Stimulated activated CD4-positive, alpha-beta T cell treated with anti-CD3 and anti-CD28 coated beads, Interleukin-2, amount 100 ng/mL, for 48 hours (primary cell): ENCODE measurements at regions not wholly inside any gene's neighbourhood (a gene's known extent, or its start where the extent isn't known, plus 50 kb on each side); places are given as distances from the start of the nearest gene placed in this dataset.
"Not testable (repeated sequence)": the region's sequence is repeated elsewhere in the genome, so short reads cannot be mapped to it uniquely, and the experiment has no call there.

Experiments used
- DNase-seq, 2 donors: peaks; one replicate each; pipeline ENCODE4 v3.0.0-alpha.2; 2020

DNA sequence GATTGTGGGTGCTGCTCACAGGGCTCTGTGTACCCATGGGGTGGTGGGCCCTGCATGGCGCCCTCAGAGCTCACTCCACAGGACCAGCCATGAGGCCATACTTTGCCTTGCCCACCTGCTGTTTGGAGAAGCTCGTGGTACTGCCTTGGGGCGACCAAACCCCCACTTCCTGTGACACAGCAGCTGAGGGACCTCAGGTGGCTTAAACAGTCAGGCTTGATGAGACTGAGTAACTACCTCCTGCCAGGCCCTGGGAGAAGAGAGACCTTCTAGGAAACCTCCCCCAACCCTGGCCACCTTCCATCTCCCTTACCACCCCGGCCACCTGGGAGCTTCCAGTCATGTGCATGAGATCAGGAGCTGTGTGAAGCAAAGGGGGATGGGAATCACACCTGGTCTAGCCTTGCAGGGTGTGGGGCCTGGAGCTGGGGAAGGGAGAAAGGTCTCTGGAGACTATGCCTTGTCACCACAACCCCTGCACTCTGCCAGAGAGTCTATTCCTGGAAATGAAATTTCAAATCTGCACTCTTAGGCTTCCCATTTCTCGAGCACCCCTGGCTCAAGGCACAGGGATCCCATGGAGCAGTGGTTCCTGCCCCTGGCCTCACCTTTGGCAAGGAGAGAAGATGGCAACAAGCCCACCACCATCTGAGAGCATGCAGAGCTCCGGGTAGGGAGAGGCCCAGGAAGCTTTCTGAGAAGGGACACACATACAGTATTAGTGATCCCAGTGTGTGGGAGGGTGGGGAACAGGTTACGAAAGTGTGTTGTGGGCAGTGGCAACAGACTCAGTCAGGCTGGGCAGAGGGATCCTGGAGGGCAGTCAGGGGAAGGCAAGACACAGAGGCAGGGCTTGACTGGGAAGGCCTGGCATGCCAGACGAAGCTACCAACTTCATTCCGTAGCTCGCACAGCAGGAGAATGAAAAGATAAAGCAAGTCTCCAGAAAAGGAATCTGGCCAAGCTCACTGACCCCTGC lies 125.0 kb downstream of the URI1 start:
- DNase-seq = no peak

DNA sequence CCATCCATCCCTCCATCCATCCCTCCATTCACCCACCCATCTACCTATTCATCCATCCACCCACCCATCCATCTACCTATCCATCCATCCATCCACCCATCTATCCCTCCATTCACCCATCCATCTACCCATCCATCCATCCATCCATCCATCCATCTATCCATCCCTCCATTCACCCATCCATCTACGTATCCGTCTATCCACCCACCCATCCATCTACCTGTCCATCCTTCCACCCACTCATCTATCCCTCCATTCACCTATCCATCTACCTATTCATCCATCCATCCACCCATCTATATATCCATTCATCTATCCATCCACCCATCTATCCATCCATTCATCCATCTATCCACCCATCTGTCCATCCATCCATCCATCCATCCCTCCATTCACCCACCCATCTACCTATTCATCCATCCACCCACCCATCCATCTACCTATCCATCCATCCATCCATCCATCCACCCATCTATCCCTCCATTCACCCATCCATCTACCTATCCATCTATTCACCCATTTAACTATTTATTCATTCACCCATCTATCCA lies 126.0 kb downstream of the URI1 start:
- not testable (repeated sequence) for DNase-seq

DNA sequence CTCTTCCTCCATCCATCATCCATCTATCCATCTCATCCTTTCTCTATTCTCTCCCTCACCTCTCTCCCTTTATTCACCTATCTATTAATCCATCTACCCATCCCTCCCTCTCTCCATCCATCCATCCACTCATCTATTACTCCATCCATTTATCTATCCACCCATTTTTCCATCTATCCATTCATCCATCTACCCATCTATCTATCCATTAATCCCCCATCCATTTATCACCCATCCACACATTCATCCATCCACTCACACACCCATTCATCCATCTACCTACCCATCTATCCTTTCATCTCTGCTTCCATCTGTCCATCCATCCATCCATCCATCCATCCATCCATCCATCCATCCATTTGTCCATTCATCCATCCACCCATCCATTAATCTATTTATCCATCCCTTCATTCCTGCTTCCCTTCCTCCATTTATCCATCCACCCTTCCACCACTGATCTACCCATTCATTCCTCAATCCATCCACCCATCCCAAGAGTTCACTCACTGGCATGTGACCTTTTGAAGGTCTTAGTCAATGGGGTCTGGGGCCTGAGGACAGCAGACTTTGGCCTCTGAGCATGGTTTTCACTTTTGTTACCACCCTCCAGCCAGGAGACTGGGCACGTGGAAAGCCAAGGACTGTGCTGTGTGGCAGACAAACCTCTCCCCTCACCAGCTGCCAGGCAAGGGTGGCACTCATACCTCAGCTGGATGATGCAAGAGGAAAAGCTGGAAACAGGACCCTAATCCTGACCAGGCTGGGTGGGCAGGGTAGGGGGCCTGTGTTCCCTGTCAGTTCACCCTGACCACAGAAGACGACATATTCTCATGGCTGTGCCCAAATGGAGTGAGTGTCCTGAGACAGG lies 126.7 kb downstream of the URI1 start:
- no peak for DNase-seq

DNA sequence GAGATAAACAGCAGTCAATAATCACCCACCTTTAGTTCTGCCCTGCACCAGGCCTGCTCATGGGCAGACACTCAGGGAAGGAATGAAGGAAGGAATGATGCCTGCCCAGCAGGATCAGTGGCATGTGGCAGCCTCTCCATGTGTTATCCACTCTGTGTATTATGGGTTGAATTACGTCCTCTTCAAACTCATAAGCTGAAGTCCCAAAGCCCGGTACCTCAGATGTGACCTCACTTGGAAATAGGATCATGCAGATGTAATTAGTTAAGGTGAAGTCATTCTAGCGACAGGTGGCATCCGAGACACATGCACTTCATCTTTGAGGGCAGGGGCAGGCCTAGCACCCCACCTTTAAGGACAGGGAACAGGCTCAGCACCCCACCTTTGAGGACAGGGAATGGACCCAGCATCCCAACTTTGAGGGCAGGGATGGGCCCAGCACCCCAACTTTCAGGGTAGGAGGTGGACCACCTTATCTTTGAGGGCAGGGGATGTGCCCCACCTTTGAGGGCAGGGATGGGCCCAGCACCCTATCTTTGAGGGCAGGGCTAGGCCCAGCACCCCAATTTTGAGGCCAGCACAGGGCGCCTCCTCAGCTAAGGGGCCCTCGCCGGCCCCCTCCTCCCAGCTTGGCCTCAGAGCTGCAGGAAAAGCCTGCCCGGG lies 127.6 kb downstream of the URI1 start:
- DNase-seq = no peak

DNA sequence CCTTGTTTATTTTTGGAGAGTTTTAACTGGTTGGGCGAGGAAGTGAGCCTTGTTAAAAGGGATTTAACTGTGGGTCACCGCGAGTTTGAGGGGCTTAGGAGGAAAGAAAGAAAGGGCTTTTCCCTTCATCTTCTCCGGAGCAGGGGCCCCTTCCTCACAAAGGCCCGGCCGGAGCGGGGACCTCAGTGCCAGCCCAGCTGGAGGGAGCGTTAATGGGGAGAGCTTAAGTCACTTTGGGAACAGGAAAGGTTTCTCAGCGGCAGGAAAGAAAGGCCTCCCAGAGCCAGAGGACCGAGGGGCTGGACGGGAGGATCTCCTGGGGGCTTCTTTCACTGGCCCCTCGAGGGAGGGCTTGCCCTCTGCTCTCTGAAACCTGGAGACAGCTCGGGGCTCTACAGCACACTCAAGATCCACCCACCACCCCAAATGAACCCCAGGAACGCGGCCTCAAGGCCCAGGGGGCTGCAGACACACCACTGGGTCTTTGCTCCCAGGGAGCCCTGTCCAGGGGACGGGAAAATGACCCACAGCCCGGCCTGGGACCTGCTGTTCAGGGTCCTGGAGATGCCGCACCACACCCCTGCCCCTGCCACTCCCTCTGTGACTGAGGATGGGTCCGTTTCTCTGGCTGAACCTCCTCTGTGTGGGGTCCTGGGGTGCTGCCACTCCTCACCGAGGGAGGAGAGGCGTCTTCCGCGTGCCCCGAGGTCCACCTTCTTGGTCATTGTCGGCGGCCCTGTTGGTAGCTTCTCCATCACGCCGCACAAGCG lies 128.3 kb downstream of the URI1 start:
- DNase-seq = no peak

GRCh38 chr19:30070968-30071632 lies 129.1 kb downstream of the URI1 start:
- DNase-seq = no peak

DNA sequence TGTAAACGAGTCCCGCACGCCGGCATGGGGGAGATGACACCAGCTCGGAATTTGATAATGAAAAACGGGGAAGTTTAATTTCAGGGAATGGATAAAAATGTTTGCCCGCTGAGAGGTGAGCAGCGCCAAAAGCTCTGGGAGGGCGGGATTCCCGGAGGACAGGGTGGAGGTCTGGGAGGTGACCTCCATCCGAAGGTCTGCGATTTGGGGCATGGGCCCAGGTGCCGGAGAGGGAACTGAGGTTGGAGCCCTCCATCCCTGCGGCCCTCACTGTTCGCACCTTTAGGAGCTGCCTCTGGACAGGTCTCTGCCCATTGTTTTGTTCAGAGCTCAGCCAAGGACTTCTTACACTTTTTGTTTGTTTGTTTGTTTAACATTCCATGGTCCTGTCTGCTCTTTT lies 129.8 kb downstream of the URI1 start:
- no peak for DNase-seq

DNA sequence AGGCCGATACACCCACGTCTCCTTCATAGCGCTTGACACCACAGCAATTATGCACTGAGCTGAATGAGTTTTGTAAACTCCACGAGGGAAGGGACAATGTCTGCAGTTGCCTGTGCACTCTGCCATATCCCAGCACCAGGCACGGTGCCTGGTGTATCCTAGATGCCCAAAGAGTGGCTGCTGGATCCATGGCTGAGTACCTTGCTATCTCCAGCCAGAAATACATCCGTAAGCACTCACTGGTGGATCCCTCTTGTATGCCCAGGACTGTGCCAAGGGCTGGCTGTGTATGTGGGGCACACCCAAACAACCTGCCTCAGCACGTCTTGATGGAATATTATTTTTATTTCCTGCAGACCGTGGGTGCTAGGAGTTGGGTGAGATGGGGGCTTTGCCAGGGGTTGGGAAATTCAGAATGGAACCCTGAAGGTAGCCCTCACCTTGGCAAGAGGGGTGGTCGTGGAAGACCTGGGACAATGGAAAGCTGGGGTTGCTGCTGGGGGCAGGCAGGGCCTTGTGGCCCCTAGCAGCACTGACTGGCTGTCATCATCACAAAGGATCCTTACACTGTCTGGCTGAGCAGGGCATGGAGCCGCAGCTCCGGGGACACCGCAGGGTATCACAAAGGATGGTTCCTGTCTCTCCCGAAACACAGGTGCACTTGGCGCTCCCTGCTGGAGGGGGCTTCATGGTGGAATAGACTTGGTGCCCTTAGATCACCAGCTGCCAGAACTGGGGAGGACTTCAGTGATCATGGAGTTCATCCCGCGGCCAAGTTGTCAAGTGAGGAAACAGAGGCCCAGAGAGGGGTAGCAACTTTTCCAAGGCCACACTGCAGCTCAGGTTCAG lies 131.3 kb downstream of the URI1 start:
- no peak for DNase-seq

DNA sequence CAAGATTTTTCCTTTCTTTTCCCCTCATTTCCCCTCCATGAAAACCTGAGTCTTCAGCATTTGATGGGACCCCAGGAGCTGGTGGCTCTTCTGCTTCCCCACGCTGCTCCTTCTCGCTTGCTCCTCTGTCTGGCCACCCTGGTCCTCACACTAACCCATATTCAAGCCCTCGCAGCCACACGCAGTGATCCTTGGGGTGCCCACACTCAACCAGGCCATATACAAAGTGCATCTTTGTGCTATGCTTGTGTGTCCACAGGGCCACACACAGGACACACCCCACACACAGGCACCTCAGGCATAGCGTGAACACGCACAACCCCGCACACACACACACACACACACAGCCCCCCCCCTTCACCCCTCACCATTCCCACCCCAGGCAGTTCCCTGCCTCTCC lies 132.1 kb downstream of the URI1 start:
- no peak for DNase-seq

DNA sequence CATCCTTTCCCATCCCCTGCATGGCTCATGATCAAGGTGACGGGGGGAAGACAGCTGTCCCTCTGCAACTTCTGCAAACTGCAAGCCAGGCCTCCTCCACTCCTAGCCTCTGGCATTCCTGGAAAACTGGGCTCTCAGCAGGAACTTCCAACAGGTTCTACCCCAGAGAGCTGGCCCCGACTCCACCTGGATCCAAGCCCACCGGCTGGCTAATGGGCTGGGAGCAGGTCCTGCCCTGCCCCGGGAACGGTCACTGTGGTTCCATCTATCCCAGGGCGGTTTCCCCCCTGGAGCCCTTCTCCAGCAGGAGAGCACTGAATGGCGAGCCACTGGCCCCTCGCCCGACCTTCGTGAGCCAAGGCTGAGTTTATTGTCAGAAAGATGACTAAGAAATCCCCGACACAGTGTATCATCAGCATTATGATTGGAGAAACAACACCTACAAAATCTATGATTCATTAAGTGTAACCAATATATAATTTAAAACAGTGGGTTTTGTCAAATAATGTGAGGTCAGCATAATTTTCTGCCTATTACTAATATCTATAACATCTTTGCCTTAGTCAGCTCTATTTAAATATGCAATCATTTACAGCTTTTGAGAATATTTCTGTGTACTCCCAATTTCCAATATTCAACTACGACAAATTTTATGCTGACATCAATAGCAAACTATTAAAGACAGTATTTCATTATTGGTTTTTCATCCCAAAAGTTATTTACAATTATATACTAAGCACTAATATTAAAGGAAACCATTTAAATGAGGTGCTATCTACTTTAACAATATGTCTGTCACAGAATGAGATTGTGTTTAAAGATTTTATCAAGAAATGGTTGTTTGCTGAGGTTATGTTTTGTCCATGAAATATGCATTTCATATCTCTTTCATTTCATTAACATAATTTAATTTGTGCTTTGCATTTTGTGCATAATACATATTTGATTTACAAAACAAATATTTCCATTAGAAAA lies 133.0 kb downstream of the URI1 start:
- no peak for DNase-seq

GRCh38 chr19:30076101-30076551 lies 134.1 kb downstream of the URI1 start:
- DNase-seq = no peak

- no peak for DNase-seq
Measured at GRCh38 chr19:30076751-30077670, 135.0 kb downstream of the URI1 start.

DNA sequence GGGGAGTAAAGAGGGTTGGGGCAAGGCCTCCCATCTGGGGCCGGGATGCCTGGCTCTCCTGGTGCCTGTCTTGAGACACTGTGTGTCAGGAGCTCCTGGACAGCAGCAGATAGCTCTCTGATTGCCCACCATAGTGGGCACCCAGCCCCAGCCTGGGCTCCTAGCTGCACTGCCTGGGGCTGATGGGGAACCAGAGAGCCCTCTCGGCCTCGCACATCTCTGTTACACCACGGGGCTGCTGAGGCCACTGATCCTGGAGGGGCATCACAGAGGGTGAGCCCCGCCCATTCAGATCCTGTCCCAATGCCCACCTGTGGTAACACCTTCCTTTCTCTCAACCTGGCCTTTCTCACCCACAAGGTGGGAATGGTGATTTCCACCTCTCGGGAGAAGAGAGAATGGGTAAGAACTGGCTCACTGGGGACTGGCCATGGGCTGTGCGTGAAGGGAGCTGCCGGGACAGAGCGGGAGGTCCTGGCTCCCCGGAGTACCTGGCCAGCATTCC lies 135.9 kb downstream of the URI1 start:
- no peak for DNase-seq

GRCh38 chr19:30078381-30078910 lies 136.4 kb downstream of the URI1 start:
- no peak for DNase-seq

DNA sequence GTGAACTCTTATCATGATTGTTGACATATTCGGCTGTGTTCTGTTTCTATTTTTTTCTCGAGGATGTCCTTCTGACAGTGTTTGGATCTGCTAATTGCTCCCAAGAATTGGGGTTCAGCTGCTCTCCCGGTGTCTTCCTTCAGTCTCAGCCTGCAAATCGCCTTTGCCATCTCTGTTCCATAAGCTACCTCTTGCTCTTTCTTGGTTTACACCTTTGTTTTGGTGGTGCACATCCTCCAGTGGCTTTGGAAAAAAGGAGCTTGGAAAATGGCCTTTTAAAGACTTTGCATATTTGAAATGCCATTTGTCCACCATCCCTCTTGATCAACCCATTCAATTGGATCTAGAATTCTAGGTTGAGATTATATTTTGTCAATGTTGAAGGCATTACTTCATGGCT lies 137.2 kb downstream of the URI1 start:
- no peak for DNase-seq

- no peak for DNase-seq
Measured at GRCh38 chr19:30082168-30082567, 140.1 kb downstream of the URI1 start.

GRCh38 chr19:30082611-30083010 lies 140.6 kb downstream of the URI1 start:
- DNase-seq = no peak
